ENCODE measurements at regions not wholly inside any gene's neighbourhood (a gene's known extent, or its start where the extent isn't known, plus 50 kb on each side); places are given as distances from the start of the nearest gene placed in this dataset.
A peak's percentile ranks its signal among the peaks of the same experiment; 100 is the strongest.

DNA sequence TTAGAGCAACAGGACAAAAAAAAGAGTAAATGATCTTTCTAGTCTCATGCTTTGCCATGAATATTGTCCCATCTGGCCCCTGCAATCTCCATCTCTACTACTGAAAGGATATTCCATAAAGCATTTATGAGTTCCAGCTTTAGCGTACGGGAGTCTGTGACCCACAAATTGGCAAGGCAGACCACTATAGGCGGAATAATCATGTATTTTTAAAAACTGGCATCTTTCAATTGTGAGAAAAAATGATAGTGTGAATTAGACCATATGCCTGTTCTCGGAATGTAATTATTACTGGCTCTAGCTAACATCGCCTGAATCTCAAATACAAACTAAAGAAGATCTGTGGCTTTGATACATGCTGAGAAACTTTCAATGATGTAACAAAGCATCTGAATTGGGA is 738.1 kb upstream of the NXPH2 start:
- Histone ChIP-seq H3K27me3 (ENCODE audit: insufficient read depth, low read length, poor library complexity) (no peaks in the 10 kb centered on the region), H3K27ac (ENCODE audit: low read depth, low read length) (no peak overlapping the region), H3K9ac (ENCODE audit: low read length) (no peak overlapping the region), H3K4me2 (ENCODE audit: low read length) (no peak overlapping the region), H3K4me3 (ENCODE audit: low read length) (no peak overlapping the region), H3K79me1 (ENCODE audit: low read length) (no peaks in the 10 kb centered on the region), H3K4ac (ENCODE audit: low read depth, low read length) (no peak overlapping the region), H3K79me2 (ENCODE audit: control insufficient read depth, insufficient read depth, low read length) (no peaks in the 10 kb centered on the region), H2BK15ac (replicated peaks; ENCODE audit: low read depth) (no peak overlapping the region), H2BK5ac (ENCODE audit: low read length) (no peak overlapping the region), H2AK5ac (ENCODE audit: low read length) (no peak overlapping the region), H3K4me1 (ENCODE audit: control insufficient read depth, low read depth, low read length) (no peaks in the 10 kb centered on the region), H3K36me3 (ENCODE audit: control insufficient read depth, insufficient read depth, low read length) (no peaks in the 10 kb centered on the region), H3K18ac (ENCODE audit: low read length) (no peak overlapping the region), H2BK120ac (ENCODE audit: low read depth, low read length) (no peak overlapping the region), H4K8ac (ENCODE audit: low read depth, low read length) (no peak overlapping the region), H4K5ac (ENCODE audit: low read length) (no peak overlapping the region), H3K56ac (ENCODE audit: low read length) (no peak overlapping the region), H3K23ac (ENCODE audit: low read length) (no peak overlapping the region)
- no peak for DNase-seq
- no CpG with 5 or more reads among the region's 5 CpGs for WGBS (ENCODE audit: extremely low coverage, insufficient coverage, low lambda C conversion rate)

DNA sequence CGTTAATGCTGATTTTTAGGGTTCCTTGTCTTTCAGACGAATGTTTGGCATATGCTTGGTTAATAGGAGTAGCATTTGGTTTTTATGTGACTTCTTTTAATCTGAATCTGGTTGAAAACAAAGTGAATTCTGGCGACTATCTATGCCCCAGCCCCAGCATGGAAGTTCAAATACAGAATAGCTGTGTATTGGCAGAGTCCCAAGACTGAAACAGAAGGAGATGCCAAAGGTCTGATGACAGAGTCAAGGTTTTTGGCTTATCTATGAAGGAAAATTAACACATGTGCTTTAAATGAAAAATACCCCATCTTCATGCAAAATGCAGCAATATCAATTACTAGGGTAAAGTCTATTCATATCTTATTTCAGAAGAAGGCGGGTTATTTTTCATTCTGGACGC is 734.8 kb upstream of the NXPH2 start:
- H3K4ac ChIP-seq (ENCODE audit: low read depth, low read length) = no peak overlapping the region
- no peak overlapping the region for H2BK5ac ChIP-seq (ENCODE audit: low read length)
- no peak overlapping the region for H3K23ac ChIP-seq (ENCODE audit: low read length)
- no peak overlapping the region for H2BK120ac ChIP-seq (ENCODE audit: low read depth, low read length)
- no peak overlapping the region for H3K4me3 ChIP-seq (ENCODE audit: low read length)
- H3K4me1 ChIP-seq (ENCODE audit: control insufficient read depth, low read depth, low read length) = no peaks in the 10 kb centered on the region
- H4K5ac ChIP-seq (ENCODE audit: low read length) = no peak overlapping the region
- DNase-seq = no peak
- H3K9ac ChIP-seq (ENCODE audit: low read length) = no peak overlapping the region
- H2BK15ac ChIP-seq (replicated peaks; ENCODE audit: low read depth) = no peak overlapping the region
- no peak overlapping the region for H3K56ac ChIP-seq (ENCODE audit: low read length)
- H3K27ac ChIP-seq (ENCODE audit: low read depth, low read length) = no peak overlapping the region
- no peak overlapping the region for H4K8ac ChIP-seq (ENCODE audit: low read depth, low read length)
- H3K79me2 ChIP-seq (ENCODE audit: control insufficient read depth, insufficient read depth, low read length) = no peaks in the 10 kb centered on the region
- H3K79me1 ChIP-seq (ENCODE audit: low read length) = no peaks in the 10 kb centered on the region
- H3K27me3 ChIP-seq (ENCODE audit: insufficient read depth, low read length, poor library complexity) = no peaks in the 10 kb centered on the region
- no peaks in the 10 kb centered on the region for H3K36me3 ChIP-seq (ENCODE audit: control insufficient read depth, insufficient read depth, low read length)
- H2AK5ac ChIP-seq (ENCODE audit: low read length) = no peak overlapping the region
- WGBS (ENCODE audit: extremely low coverage, insufficient coverage, low lambda C conversion rate) = no CpG with 5 or more reads among the region's 5 CpGs
- no peak overlapping the region for H3K4me2 ChIP-seq (ENCODE audit: low read length)
- H3K18ac ChIP-seq (ENCODE audit: low read length) = no peak overlapping the region

DNA sequence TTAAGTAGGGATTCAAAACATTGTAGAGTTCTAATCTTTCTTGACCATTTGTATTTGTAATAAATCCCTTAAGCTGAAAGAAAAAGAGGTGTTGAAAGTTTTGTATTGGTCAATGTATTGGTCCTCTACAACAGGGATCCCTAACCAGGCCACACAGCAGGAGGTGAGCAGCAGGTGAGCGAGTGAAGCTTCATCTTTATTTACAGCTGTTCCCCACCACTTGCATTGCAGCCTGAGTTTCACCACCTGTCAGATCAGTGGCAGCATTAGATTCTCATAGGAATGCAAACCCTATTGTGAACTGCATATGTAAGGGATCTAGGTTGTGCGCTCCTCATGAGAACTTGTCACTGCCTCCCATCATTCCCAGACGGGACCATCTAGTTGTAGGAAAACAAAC is 715.7 kb upstream of the NXPH2 start:
- Histone ChIP-seq H3K27ac (ENCODE audit: low read depth, low read length) (no peak overlapping the region), H3K56ac (ENCODE audit: low read length) (no peak overlapping the region), H3K79me2 (ENCODE audit: control insufficient read depth, insufficient read depth, low read length) (no peaks in the 10 kb centered on the region), H3K4me2 (ENCODE audit: low read length) (no peak overlapping the region), H2BK120ac (ENCODE audit: low read depth, low read length) (no peak overlapping the region), H3K23ac (ENCODE audit: low read length) (no peak overlapping the region), H3K4me3 (ENCODE audit: low read length) (no peak overlapping the region), H3K9ac (ENCODE audit: low read length) (no peak overlapping the region), H4K5ac (ENCODE audit: low read length) (no peak overlapping the region), H3K18ac (ENCODE audit: low read length) (no peak overlapping the region), H3K4me1 (ENCODE audit: control insufficient read depth, low read depth, low read length) (no peaks in the 10 kb centered on the region), H4K8ac (ENCODE audit: low read depth, low read length) (no peak overlapping the region), H3K36me3 (ENCODE audit: control insufficient read depth, insufficient read depth, low read length) (no peaks in the 10 kb centered on the region), H2BK5ac (ENCODE audit: low read length) (no peak overlapping the region), H2AK5ac (ENCODE audit: low read length) (no peak overlapping the region), H3K27me3 (ENCODE audit: insufficient read depth, low read length, poor library complexity) (no peaks in the 10 kb centered on the region), H3K4ac (ENCODE audit: low read depth, low read length) (no peak overlapping the region), H3K79me1 (ENCODE audit: low read length) (no peaks in the 10 kb centered on the region), H2BK15ac (replicated peaks; ENCODE audit: low read depth) (no peak overlapping the region)
- no CpG with 5 or more reads among the region's 3 CpGs for WGBS (ENCODE audit: extremely low coverage, insufficient coverage, low lambda C conversion rate)
- no peak for DNase-seq

DNA sequence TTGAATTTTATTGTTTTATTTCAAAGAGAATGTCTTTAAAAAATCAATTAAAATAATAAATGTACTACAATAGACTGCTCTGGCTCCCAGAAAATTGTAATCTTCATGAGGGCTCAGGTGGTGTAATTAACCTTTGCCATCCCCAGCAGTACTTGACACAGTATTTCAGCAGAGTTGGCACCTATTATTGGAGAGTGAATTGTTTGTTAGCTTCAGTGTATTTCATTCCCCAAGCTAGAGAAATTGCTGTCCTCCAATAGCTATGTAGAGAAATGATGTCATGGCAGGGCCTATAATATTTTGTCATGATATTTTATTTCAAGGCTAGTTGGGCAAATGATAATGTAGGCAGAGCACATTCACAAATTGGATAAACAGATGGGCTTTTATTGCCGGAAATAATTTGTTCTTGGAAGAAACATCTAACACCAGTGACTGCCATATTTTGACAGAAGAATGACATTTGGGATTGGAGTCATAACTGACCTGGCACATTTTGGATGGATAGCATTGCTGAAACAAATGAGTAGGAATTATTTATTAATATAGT is 712.0 kb upstream of the NXPH2 start:
- H3K27ac ChIP-seq (ENCODE audit: low read depth, low read length) = no peak overlapping the region
- H2BK5ac ChIP-seq (ENCODE audit: low read length) = no peak overlapping the region
- no peaks in the 10 kb centered on the region for H3K79me1 ChIP-seq (ENCODE audit: low read length)
- no peak overlapping the region for H3K9ac ChIP-seq (ENCODE audit: low read length)
- no peaks in the 10 kb centered on the region for H3K36me3 ChIP-seq (ENCODE audit: control insufficient read depth, insufficient read depth, low read length)
- H3K18ac ChIP-seq (ENCODE audit: low read length) = no peak overlapping the region
- H3K79me2 ChIP-seq (ENCODE audit: control insufficient read depth, insufficient read depth, low read length) = no peaks in the 10 kb centered on the region
- H4K5ac ChIP-seq (ENCODE audit: low read length) = no peak overlapping the region
- H3K56ac ChIP-seq (ENCODE audit: low read length) = no peak overlapping the region
- no peak overlapping the region for H3K4me2 ChIP-seq (ENCODE audit: low read length)
- no peak overlapping the region for H3K23ac ChIP-seq (ENCODE audit: low read length)
- no peak overlapping the region for H3K4ac ChIP-seq (ENCODE audit: low read depth, low read length)
- H3K4me3 ChIP-seq (ENCODE audit: low read length) = no peak overlapping the region
- H2BK120ac ChIP-seq (ENCODE audit: low read depth, low read length) = no peak overlapping the region
- H2AK5ac ChIP-seq (ENCODE audit: low read length) = no peak overlapping the region
- no CpG with 5 or more reads among the region's 1 CpG for WGBS (ENCODE audit: extremely low coverage, insufficient coverage, low lambda C conversion rate)
- H3K27me3 ChIP-seq (ENCODE audit: insufficient read depth, low read length, poor library complexity) = no peaks in the 10 kb centered on the region
- DNase-seq = no peak
- H2BK15ac ChIP-seq (replicated peaks; ENCODE audit: low read depth) = no peak overlapping the region
- H3K4me1 ChIP-seq (ENCODE audit: control insufficient read depth, low read depth, low read length) = no peaks in the 10 kb centered on the region
- H4K8ac ChIP-seq (ENCODE audit: low read depth, low read length) = no peak overlapping the region

DNA sequence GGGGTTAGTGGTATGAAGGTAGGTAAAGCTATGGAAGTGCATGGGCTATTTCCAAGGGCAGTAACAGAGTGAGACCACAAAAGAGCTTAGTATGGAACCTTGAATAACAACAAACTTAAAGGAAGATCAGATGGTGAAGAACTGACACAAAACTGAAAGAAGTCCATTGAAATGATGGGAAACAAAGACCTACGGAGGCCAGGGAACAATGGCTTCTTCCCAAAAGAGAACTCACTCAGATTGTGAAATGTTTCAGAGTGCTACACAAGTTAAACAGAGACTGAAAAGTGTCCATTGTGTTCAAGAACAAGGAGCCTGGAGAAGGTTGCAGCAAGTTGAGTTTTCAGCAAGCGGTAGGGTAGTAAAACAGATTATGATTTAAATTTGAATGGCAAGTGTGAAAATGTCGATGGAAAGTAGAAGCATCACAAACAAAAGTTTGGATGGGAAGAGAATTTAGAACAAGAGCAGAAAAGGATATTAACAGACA is 700.0 kb upstream of the NXPH2 start:
- Histone ChIP-seq H3K4me2 (ENCODE audit: low read length) (no peak overlapping the region), H3K36me3 (ENCODE audit: control insufficient read depth, insufficient read depth, low read length) (no peaks in the 10 kb centered on the region), H3K4me1 (ENCODE audit: control insufficient read depth, low read depth, low read length) (peaks cover 2% of the 10 kb centered on the region), H3K4ac (ENCODE audit: low read depth, low read length) (no peak overlapping the region), H3K23ac (ENCODE audit: low read length) (no peak overlapping the region), H2BK15ac (replicated peaks; ENCODE audit: low read depth) (peak overlapping the region; percentile 97), H2BK120ac (ENCODE audit: low read depth, low read length) (no peak overlapping the region), H3K18ac (ENCODE audit: low read length) (no peak overlapping the region), H3K56ac (ENCODE audit: low read length) (no peak overlapping the region), H3K79me1 (ENCODE audit: low read length) (no peaks in the 10 kb centered on the region), H3K79me2 (ENCODE audit: control insufficient read depth, insufficient read depth, low read length) (no peaks in the 10 kb centered on the region), H4K8ac (ENCODE audit: low read depth, low read length) (no peak overlapping the region), H3K9ac (ENCODE audit: low read length) (no peak overlapping the region), H2AK5ac (ENCODE audit: low read length) (no peak overlapping the region), H3K4me3 (ENCODE audit: low read length) (no peak overlapping the region), H4K5ac (ENCODE audit: low read length) (no peak overlapping the region), H3K27ac (ENCODE audit: low read depth, low read length) (no peak overlapping the region), H2BK5ac (ENCODE audit: low read length) (no peak overlapping the region), H3K27me3 (ENCODE audit: insufficient read depth, low read length, poor library complexity) (no peaks in the 10 kb centered on the region)
- DNase-seq = no peak
- no CpG with 5 or more reads among the region's 3 CpGs for WGBS (ENCODE audit: extremely low coverage, insufficient coverage, low lambda C conversion rate)
